T-helper 1 cell treated with Interleukin-12 subunit alpha and Interleukin-12 subunit beta and Interleukin-4 antibody, amounts not matched to agents 30 μg/mL and 1 μg/mL, for 36 hours (primary cell): ENCODE measurements at regions not wholly inside any gene's neighbourhood (a gene's known extent, or its start where the extent isn't known, plus 50 kb on each side); places are given as distances from the start of the nearest gene placed in this dataset.
"Not testable (repeated sequence)": the region's sequence is repeated elsewhere in the genome, so short reads cannot be mapped to it uniquely, and the experiment has no call there.

ENCODE experiments used
- H3K27ac Mint-ChIP-seq: one replicate; pipeline ENCODE4 v1.8.0; 2021; ENCODE audit warnings: mild to moderate bottlenecking, mixed read lengths
- H3K27me3 Mint-ChIP-seq: one replicate; pipeline ENCODE4 v1.8.0; 2021; ENCODE audit warnings: low read depth, mixed read lengths
- H3K36me3 Mint-ChIP-seq: one replicate; pipeline ENCODE4 v1.8.0; 2021; ENCODE audit warnings: low read depth, mixed read lengths
- H3K4me1 Mint-ChIP-seq: one replicate; pipeline ENCODE4 v1.8.0; 2021; ENCODE audit warnings: low read depth, mixed read lengths
- H3K4me3 Mint-ChIP-seq: one replicate; pipeline ENCODE4 v1.8.0; 2021; ENCODE audit warnings: mild to moderate bottlenecking, moderate library complexity, mixed read lengths
- H3K9me3 Mint-ChIP-seq: one replicate; pipeline ENCODE4 v1.8.0; 2021; ENCODE audit warnings: mixed read lengths

GRCh38 chr4:82301390-82301789 lies 72.4 kb downstream of the HNRNPD start:
- not testable (repeated sequence) for H3K4me1 Mint-ChIP-seq

GRCh38 chr4:82293304-82293703 lies 80.5 kb downstream of the HNRNPD start:
- H3K9me3 Mint-ChIP-seq: no peaks in the 10 kb centered on the region
- peaks cover 6% of the 10 kb centered on the region for H3K27me3 Mint-ChIP-seq
- peaks cover 6% of the 10 kb centered on the region for H3K4me1 Mint-ChIP-seq
- H3K4me3 Mint-ChIP-seq: no peak overlapping the region
- H3K36me3 Mint-ChIP-seq: no peaks in the 10 kb centered on the region
- H3K27ac Mint-ChIP-seq: no peak overlapping the region

More at GRCh38 chr4:82301390-82301789, 72.4 kb downstream of the HNRNPD start:
- H3K36me3 Mint-ChIP-seq, H3K9me3 Mint-ChIP-seq, H3K4me3 Mint-ChIP-seq, H3K27ac Mint-ChIP-seq: not testable (repeated sequence)
- H3K27me3 Mint-ChIP-seq: peaks cover 25% of the 10 kb centered on the region

DNA sequence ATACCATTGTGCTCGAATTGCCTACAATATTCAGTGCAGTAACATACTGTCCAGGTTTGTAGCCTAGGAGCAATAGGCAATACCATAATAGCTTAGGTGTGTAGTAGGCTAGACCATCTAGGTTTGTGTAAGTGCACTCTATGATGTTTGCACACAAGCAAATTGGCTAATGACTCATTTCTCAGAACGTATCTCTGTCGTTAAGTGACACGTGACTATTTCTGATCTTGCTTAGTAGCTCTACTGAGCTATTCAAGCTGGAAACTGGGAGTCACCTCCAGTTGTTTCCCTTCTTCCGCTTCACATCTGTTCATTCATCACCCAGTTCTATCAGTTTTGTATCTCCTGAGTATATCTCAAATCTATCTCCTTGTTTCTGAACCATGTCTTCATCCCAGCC lies 86.1 kb downstream of the HNRNPD start:
- Mint-ChIP-seq H3K9me3 (no peaks in the 10 kb centered on the region), H3K36me3 (no peaks in the 10 kb centered on the region), H3K4me1 (peaks cover 13% of the 10 kb centered on the region), H3K27ac (no peak overlapping the region), H3K27me3 (peaks cover 20% of the 10 kb centered on the region), H3K4me3 (no peak overlapping the region)

DNA sequence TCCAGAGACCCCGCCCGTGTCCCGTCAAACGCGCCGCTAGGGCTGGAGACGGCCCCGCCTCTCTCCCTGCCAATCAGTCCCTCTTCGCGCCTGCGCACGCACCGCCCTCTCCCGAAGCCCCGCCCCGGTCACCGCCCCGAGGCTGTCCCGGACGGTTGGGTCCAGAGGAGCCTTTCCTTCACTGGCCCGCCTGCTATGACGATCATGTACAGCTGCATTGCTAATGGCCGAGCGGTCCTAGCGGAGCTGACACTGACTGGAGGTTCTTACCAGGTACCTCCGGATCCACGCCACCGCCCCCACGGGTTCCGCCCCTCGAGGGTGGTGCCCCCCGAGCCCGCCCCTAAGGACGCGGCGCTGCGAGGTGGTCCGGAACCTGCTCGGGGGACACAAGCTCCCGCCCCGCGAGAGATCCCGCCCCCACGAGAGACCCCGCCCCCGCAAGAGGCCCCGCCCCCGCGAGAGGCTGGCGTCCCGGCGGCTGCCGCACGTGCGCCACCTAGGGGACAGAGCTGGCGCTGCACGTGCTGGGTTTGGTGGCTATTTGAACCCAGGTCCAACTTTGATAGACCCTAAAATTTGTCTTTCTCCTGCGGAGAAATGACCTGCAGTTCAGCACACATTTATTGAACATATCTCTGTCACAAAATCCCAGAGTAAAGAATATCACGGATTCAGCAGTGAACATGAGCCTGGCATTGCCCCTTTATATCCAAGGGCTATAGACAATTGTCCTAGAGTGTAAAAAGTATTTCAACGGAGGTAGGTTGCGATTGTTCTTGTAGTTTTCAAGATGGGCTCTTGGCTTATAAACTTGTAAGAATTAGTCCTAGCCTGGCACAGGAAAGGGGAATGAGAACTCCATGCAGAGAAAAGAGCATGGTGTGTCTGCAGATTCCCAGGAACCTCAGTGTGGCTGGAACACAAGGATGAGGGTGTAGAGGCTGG lies 88.7 kb downstream of the HNRNPD start:
- peaks cover 13% of the 10 kb centered on the region for H3K4me1 Mint-ChIP-seq
- no peaks in the 10 kb centered on the region for H3K9me3 Mint-ChIP-seq
- peak overlapping the region; percentile 77 for H3K4me3 Mint-ChIP-seq
- H3K27me3 Mint-ChIP-seq: peaks cover 31% of the 10 kb centered on the region
- no peak overlapping the region for H3K27ac Mint-ChIP-seq
- H3K36me3 Mint-ChIP-seq: no peaks in the 10 kb centered on the region

DNA sequence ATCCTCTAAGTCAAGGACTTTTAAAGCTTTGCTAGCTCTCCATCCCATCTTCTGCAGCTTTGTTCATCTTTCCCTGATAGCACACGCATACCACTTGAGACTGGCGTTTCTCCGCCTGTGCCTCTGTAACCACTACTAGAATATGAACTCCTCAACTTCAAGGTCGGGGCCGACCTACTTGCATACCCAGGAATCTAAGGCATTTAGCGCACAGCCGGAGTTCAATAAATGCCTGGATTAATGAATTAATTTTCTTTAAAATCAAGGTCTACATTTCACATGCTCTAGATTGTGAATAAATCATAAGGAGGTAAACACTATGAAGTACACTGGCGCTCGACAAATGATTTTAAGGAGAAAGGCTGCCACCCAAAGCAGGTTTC lies 89.3 kb downstream of the HNRNPD start:
- peaks cover 2% of the 10 kb centered on the region for H3K9me3 Mint-ChIP-seq
- H3K27ac Mint-ChIP-seq: no peak overlapping the region
- peaks cover 31% of the 10 kb centered on the region for H3K27me3 Mint-ChIP-seq
- H3K4me1 Mint-ChIP-seq: peaks cover 13% of the 10 kb centered on the region
- peak overlapping the region; percentile 77 for H3K4me3 Mint-ChIP-seq
- H3K36me3 Mint-ChIP-seq: no peaks in the 10 kb centered on the region

DNA sequence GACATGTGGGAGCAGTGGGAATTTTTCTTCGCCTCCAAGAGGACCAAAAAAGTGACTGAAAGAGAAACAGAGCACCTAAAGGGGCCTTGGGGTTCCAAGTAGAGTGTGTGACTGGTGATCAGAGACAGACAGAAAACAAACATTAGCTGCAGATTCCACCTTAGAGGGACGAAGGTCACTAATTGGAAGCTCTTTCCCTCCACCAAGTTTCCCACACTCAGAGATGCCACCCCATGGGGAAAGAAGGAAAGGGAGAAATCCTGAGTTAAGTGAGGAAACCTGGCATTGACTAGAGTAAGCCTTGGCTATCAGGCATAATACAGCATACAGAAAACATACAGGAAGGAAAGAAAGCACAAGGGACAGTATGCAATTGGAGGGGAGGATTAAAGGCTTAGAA lies 90.9 kb downstream of the HNRNPD start:
- no peak overlapping the region for H3K4me3 Mint-ChIP-seq
- no peak overlapping the region for H3K27ac Mint-ChIP-seq
- peaks cover 40% of the 10 kb centered on the region for H3K27me3 Mint-ChIP-seq
- H3K36me3 Mint-ChIP-seq: no peaks in the 10 kb centered on the region
- H3K4me1 Mint-ChIP-seq: peaks cover 13% of the 10 kb centered on the region
- peaks cover 3% of the 10 kb centered on the region for H3K9me3 Mint-ChIP-seq

- not testable (repeated sequence) for H3K4me1 Mint-ChIP-seq, H3K27ac Mint-ChIP-seq, H3K9me3 Mint-ChIP-seq, H3K4me3 Mint-ChIP-seq, H3K36me3 Mint-ChIP-seq
- H3K27me3 Mint-ChIP-seq: peaks cover 36% of the 10 kb centered on the region
Measured at GRCh38 chr4:82279550-82279949, 94.2 kb downstream of the HNRNPD start.

- Mint-ChIP-seq H3K9me3 (peaks cover 3% of the 10 kb centered on the region), H3K27me3 (peaks cover 10% of the 10 kb centered on the region), H3K4me3 (no peak overlapping the region), H3K27ac (no peak overlapping the region), H3K36me3 (no peaks in the 10 kb centered on the region), H3K4me1 (peaks cover 5% of the 10 kb centered on the region)
Measured at GRCh38 chr4:82276332-82276640, 97.5 kb downstream of the HNRNPD start.

DNA sequence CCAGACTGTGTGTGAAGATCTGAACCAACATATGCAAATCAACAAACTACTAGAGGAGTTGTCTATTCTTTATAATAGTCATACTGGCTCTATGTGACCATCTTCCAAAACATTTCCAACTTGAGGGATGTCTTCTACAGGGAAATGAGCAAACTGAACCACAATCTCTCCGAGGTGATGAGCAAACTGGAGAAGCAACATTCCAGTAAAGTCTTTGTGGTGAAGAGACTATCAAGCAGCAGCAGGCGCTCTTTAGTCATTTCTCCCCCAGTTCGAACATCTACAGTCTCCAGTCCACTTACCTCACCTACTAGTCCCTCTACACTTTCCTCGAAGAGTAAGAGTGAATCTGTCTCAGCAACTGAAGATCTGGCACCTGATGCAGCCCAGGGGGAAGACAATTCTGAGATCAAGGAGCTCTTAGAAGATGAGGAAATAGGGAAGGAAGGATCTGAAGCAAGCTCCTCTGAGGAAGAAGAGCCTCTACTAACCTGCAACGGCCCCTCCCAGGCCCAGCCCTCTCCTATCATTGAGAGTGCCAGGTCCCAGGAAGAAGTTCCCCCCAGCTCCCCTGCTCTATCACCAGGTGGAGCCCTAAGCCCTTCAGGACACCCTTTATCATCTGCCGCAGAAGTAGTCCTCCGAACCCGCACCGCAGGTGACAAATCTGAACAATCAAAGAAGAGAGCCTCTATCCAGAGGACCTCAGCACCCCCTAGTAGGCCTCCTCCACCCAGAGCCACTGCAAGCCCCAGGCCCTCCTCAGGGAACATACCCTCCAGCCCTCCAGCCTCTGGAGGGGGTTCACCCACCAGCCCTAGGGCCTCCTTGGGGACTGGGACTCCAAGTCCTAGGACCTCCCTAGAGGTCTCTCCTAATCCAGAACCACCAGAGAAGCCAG lies 98.1 kb downstream of the HNRNPD start:
- peaks cover 3% of the 10 kb centered on the region for H3K9me3 Mint-ChIP-seq
- H3K27me3 Mint-ChIP-seq: peaks cover 10% of the 10 kb centered on the region
- no peaks in the 10 kb centered on the region for H3K36me3 Mint-ChIP-seq
- H3K4me3 Mint-ChIP-seq: no peak overlapping the region
- H3K4me1 Mint-ChIP-seq: peaks cover 5% of the 10 kb centered on the region
- H3K27ac Mint-ChIP-seq: no peak overlapping the region

GRCh38 chr4:82274700-82275099 lies 99.1 kb downstream of the HNRNPD start:
- not testable (repeated sequence) for H3K4me3 Mint-ChIP-seq, H3K4me1 Mint-ChIP-seq, H3K9me3 Mint-ChIP-seq, H3K36me3 Mint-ChIP-seq, H3K27me3 Mint-ChIP-seq, H3K27ac Mint-ChIP-seq

DNA sequence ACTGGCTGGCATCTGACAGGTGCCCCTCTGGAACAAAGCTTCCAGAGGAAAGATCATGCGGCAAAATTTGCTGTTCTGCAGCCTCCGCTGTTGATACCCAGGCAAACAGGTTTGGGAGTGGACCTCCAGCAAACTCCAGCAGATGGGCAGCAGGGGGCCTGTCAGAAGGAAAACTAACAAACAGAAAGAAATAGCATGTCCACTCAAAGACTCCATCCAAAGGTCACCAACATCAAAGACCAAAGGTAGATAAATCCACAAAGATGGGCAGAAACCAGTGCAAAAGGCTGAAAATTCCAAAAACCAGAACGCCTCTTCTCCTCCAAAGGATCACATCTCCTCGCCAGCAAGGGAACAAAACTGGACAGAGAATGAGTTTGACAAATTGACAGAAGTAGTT lies 101.3 kb downstream of the HNRNPD start:
- H3K36me3 Mint-ChIP-seq, H3K9me3 Mint-ChIP-seq, H3K27me3 Mint-ChIP-seq, H3K27ac Mint-ChIP-seq, H3K4me3 Mint-ChIP-seq: not testable (repeated sequence)
- H3K4me1 Mint-ChIP-seq: peaks cover 14% of the 10 kb centered on the region

- peaks cover 14% of the 10 kb centered on the region for H3K4me1 Mint-ChIP-seq
- H3K4me3 Mint-ChIP-seq, H3K36me3 Mint-ChIP-seq, H3K9me3 Mint-ChIP-seq, H3K27me3 Mint-ChIP-seq, H3K27ac Mint-ChIP-seq: not testable (repeated sequence)
Measured at GRCh38 chr4:82271915-82272480, 101.8 kb downstream of the HNRNPD start.

GRCh38 chr4:82268826-82269193 lies 105.0 kb downstream of the HNRNPD start:
- Mint-ChIP-seq H3K27ac (no peak overlapping the region), H3K27me3 (no peaks in the 10 kb centered on the region), H3K36me3 (peaks cover 2% of the 10 kb centered on the region), H3K4me3 (no peak overlapping the region), H3K4me1 (peaks cover 11% of the 10 kb centered on the region), H3K9me3 (peaks cover 5% of the 10 kb centered on the region)

DNA sequence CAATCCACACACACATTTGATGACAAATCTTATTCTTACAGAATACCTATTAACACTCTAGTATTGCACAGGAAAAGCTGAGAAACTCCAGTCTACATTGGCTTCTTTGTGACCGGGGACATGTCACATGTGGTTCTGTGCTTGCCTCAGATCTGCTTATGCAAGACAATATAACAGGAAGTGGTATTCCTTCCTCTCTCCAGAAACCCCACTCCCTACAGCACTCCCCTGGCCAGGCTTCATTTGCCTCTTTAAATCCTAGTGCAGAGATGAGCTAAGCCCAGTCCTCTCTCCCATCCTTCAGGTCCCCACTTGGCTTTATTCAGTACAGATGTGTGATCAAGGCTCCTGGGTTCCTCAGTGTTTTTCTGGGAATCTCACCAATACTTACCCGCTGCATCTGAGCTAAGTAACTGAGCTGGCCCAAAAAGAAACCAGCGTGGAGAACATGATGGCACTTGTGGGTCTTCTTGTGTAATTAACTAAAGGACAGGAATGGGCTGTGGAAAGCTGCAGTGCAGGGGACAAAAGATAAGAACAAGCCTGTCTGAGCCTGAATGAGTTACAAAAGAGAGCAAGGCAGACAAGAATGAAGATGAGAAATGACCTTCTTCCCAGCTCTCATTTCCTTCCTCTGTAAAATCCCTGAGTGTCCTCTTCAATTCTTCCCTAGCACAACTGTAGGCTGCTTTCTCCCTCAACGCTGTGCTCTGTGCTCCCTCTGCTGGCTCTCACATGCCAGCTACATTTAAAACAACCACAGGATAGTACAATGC lies 105.6 kb downstream of the HNRNPD start:
- peaks cover 11% of the 10 kb centered on the region for H3K4me1 Mint-ChIP-seq
- H3K9me3 Mint-ChIP-seq: peaks cover 5% of the 10 kb centered on the region
- H3K27me3 Mint-ChIP-seq: no peaks in the 10 kb centered on the region
- peaks cover 2% of the 10 kb centered on the region for H3K36me3 Mint-ChIP-seq
- peak overlapping the region; percentile 38 for H3K27ac Mint-ChIP-seq
- H3K4me3 Mint-ChIP-seq: no peak overlapping the region
